Neuronal stem cell (in vitro differentiated cells): ENCODE measurements at regions not wholly inside any gene's neighbourhood (a gene's known extent, or its start where the extent isn't known, plus 50 kb on each side); places are given as distances from the start of the nearest gene placed in this dataset.

Experiments
- DNase-seq: peaks from one replicate; pipeline ENCODE4 v3.0.0-alpha.2; 2013; ENCODE audit warnings: low spot score
- H2AFZ ChIP-seq: one replicate; pipeline ENCODE4 v1.6.1; 2013; ENCODE audit warnings: mild to moderate bottlenecking, low read length, inconsistent platforms
- H2AK5ac ChIP-seq: 2 replicates; pipeline ENCODE4 v1.6.1; 2013; ENCODE audit warnings: low read depth, mild to moderate bottlenecking, inconsistent platforms, low read length, moderate library complexity, mixed read lengths
- H2BK120ac ChIP-seq: 2 replicates; pipeline ENCODE4 v1.6.1; 2013; ENCODE audit warnings: low read depth, mild to moderate bottlenecking, inconsistent platforms, low read length, moderate library complexity, mixed read lengths
- H2BK12ac ChIP-seq: one replicate; pipeline ENCODE4 v1.6.1; 2013; ENCODE audit warnings: low read length, inconsistent platforms
- H2BK15ac ChIP-seq: 2 replicates; pipeline ENCODE4 v1.6.1; 2013; ENCODE audit warnings: mild to moderate bottlenecking, low read length, inconsistent platforms, mixed read lengths
- H2BK5ac ChIP-seq: one replicate; pipeline ENCODE4 v1.6.1; 2013; ENCODE audit warnings: inconsistent platforms, mild to moderate bottlenecking, low read length, moderate library complexity
- H3K14ac ChIP-seq: one replicate; pipeline ENCODE4 v1.6.1; 2013; ENCODE audit warnings: low read length, inconsistent platforms
- H3K18ac ChIP-seq: 2 replicates; pipeline ENCODE4 v1.6.1; 2013; ENCODE audit warnings: low read length, inconsistent platforms
- H3K23ac ChIP-seq: 2 replicates; pipeline ENCODE4 v1.6.1; 2013; ENCODE audit warnings: low read depth, mild to moderate bottlenecking, mixed read lengths, low read length, inconsistent platforms; ENCODE audit not compliant: poor library complexity
- H3K27ac ChIP-seq: replicated peaks from 3 replicates; pipeline ENCODE4 v1.5.1; 2013; ENCODE audit warnings: low read length, inconsistent platforms
- H3K27me3 ChIP-seq, 3 experiments: 2 replicates each; pipeline ENCODE4 v1.6.1; 2013; ENCODE audit warnings: low read length in 3 of 3, mild to moderate bottlenecking in 2 of 3, inconsistent platforms in 1 of 3, low read depth in 1 of 3, mixed read lengths in 1 of 3, moderate library complexity in 1 of 3; ENCODE audit not compliant: control insufficient read depth in 3 of 3, insufficient read depth in 3 of 3
- H3K36me3 ChIP-seq, 2 donors: replicated peaks in 1 of 2; 2 replicates each; pipeline ENCODE4 v1.6.1; 2013; ENCODE audit warnings: low read length in 2 of 2; ENCODE audit not compliant: control insufficient read depth in 2 of 2, insufficient read depth in 2 of 2
- H3K4ac ChIP-seq: 2 replicates; pipeline ENCODE4 v1.6.1; 2013; ENCODE audit warnings: inconsistent platforms, mild to moderate bottlenecking, low read length, moderate library complexity
- H3K4me1 ChIP-seq, 2 donors: 1 replicate in 1 of 2; 2 replicates in 1 of 2; pipeline ENCODE4 v1.6.1; 2013; ENCODE audit warnings: low read length in 2 of 2, low read depth in 1 of 2; ENCODE audit not compliant: control insufficient read depth in 2 of 2, insufficient read depth in 1 of 2
- H3K4me2 ChIP-seq: one replicate; pipeline ENCODE4 v1.6.1; 2013; ENCODE audit warnings: mild to moderate bottlenecking, low read length, inconsistent platforms; ENCODE audit not compliant: insufficient read depth, poor library complexity, severe bottlenecking
- H3K4me3 ChIP-seq, 2 donors: 2 replicates each; pipeline ENCODE4 v1.5.1; 2013; ENCODE audit warnings: low read length in 2 of 2, mild to moderate bottlenecking in 2 of 2, inconsistent platforms in 1 of 2, moderate library complexity in 1 of 2
- H3K79me1 ChIP-seq: one replicate; pipeline ENCODE4 v1.6.1; 2013; ENCODE audit warnings: low read depth, mild to moderate bottlenecking, inconsistent platforms, low read length, moderate library complexity
- H3K9ac ChIP-seq: one replicate; pipeline ENCODE4 v1.6.1; 2013; ENCODE audit warnings: mild to moderate bottlenecking, low read depth, low read length, inconsistent platforms; ENCODE audit not compliant: poor library complexity
- H3K9me3 ChIP-seq, 2 donors: replicated peaks in 1 of 2; 2 replicates each; pipeline versions ENCODE3 to v1.6.1; 2013; ENCODE audit warnings: low read length in 2 of 2, mild to moderate bottlenecking in 2 of 2, inconsistent platforms in 1 of 2, low read depth in 1 of 2, mixed read lengths in 1 of 2, moderate library complexity in 1 of 2; ENCODE audit not compliant: control insufficient read depth in 2 of 2, insufficient read depth in 1 of 2
- H4K8ac ChIP-seq: one replicate; pipeline ENCODE4 v1.6.1; 2013; ENCODE audit warnings: low read depth, mild to moderate bottlenecking, inconsistent platforms, low read length, moderate library complexity
- H4K91ac ChIP-seq: one replicate; pipeline ENCODE4 v1.6.1; 2013; ENCODE audit warnings: low read length, low read depth, mild to moderate bottlenecking, inconsistent platforms; ENCODE audit not compliant: poor library complexity
- WGBS, 2 donors: extraction: QIAGEN DNeasy Blood & Tissue Kit; methylation state at CpG; one replicate each; pipeline ENCODE4 v1.1.7; 2013; ENCODE audit warnings: missing lambda C conversion rate in 2 of 2, mixed read lengths in 1 of 2; ENCODE audit not compliant: insufficient read length in 2 of 2, insufficient replicate concordance in 1 of 2; ENCODE audit errors: extremely low coverage in 2 of 2; 5-methylcytosine and 5-hydroxymethylcytosine counted together

DNA sequence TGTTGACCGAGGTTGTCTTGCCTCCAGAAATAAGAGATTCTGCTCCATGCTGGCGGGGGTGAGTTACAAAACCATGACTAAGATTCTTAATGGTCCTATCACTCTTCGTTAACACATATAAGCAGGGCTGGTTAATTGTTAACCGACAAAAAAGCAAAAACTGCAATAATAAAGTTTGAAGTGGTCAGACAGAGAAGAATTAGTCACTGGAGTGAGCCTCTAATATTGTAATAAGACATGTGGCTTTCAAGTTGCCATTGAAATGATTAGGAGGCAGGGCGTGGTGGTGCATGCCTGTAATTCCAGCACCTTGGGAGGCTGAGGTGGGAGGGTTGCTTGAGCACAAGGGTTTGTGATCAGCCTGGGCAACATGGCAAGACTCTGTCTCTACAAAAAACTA, 78.4 kb upstream of the NR2F2 start:
- Histone ChIP-seq H2AFZ (no peak overlapping the region), H3K79me1 (no peaks in the 10 kb centered on the region), H3K14ac (no peak overlapping the region), H3K23ac (no peak overlapping the region), H2AK5ac (no peak overlapping the region), H4K91ac (no peak overlapping the region), H3K27ac (no peak overlapping the region), H3K36me3 (peaks cover 0 to 5% of the 10 kb centered on the region in 2 donors), H2BK5ac (no peak overlapping the region), H3K4me2 (no peak overlapping the region), H3K4me1 (peaks cover 0 to 5% of the 10 kb centered on the region in 2 donors), H3K18ac (no peak overlapping the region), H4K8ac (no peak overlapping the region), H3K9ac (no peak overlapping the region), H3K4ac (no peak overlapping the region), H2BK15ac (no peak overlapping the region), H3K9me3 (peaks cover 0 to 9% of the 10 kb centered on the region in 2 donors), H2BK12ac (no peak overlapping the region), H2BK120ac (no peak overlapping the region), H3K27me3 (no peaks in the 10 kb centered on the region), H3K4me3 (no peak overlapping the region)
- no peak for DNase-seq
- WGBS, 2 donors: no CpG with 5 or more reads among the region's 5 CpGs

DNA sequence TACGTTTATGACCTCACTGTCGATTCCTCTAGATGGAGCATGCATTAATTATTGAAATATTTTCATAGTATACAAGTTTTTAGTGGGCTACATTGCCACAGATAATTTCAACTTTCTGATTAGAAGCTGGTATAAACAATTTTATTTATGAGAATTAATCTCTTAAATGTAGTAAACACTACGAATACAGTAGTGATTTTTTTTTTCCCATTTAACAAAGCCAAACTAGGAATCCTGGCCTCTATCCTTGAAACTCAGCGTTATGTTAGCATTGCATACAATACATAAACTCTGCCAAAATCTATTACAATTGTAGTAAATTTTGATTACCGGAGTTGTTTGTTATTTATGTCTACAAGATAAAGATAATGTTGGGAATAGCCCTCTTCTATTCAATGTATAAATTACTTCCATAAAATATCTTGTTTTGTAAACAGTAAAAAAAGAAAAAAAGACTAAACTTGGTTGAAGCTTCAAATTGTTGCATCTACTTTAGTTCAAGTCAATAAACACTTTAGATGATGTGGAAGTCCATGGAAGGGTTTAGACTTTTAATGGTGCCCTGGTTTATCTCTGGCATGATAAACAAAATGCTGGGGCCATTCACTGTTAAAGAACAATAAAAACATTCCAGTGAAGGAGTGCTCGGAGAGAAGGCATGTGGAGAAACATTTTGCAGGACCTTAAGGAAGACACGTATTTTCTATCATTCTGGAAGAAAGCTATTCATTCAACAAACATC, 77.3 kb upstream of the NR2F2 start:
- Histone ChIP-seq H2BK12ac (no peak overlapping the region), H3K14ac (no peak overlapping the region), H3K18ac (no peak overlapping the region), H2BK5ac (no peak overlapping the region), H3K4me1 (peaks cover 0 to 5% of the 10 kb centered on the region in 2 donors), H3K79me1 (no peaks in the 10 kb centered on the region), H3K4ac (no peak overlapping the region), H2BK15ac (no peak overlapping the region), H3K4me2 (no peak overlapping the region), H3K9me3 (peaks cover 0 to 3% of the 10 kb centered on the region in 2 donors), H3K27me3 (no peaks in the 10 kb centered on the region), H3K4me3 (no peak overlapping the region), H3K9ac (no peak overlapping the region), H4K91ac (no peak overlapping the region), H2AK5ac (no peak overlapping the region), H3K36me3 (peaks cover 0 to 5% of the 10 kb centered on the region in 2 donors), H3K27ac (no peak overlapping the region), H2AFZ (no peak overlapping the region), H3K23ac (no peak overlapping the region), H4K8ac (no peak overlapping the region), H2BK120ac (no peak overlapping the region)
- WGBS, 2 donors: no CpG with 5 or more reads among the region's 7 CpGs
- no peak for DNase-seq

DNA sequence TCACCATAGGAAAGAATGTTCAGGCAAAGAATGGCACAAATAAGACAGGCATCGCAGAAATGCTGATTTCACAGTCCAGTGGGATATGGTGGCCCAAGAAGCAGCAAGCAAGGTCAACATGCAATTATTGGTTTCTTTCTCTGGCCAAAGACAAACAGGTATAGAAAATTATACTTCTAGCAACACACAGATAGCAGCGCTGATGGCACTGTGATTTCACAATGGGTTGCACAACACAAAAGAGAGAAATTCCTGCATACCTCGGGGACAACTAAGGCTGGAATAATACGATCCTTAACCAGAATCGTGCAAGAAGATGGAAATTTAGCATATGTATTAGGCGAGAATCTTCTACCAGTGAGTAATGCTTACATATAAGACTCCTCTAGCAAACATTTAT, 76.3 kb upstream of the NR2F2 start:
- Histone ChIP-seq H2AK5ac (no peak overlapping the region), H3K27me3 (no peaks in the 10 kb centered on the region), H3K23ac (no peak overlapping the region), H4K91ac (no peak overlapping the region), H4K8ac (no peak overlapping the region), H3K14ac (no peak overlapping the region), H3K18ac (no peak overlapping the region), H3K4me2 (no peak overlapping the region), H3K9ac (no peak overlapping the region), H3K4me3 (no peak overlapping the region), H3K4ac (no peak overlapping the region), H2BK120ac (no peak overlapping the region), H3K36me3 (peaks cover 0 to 5% of the 10 kb centered on the region in 2 donors), H3K9me3 (peaks cover 0 to 3% of the 10 kb centered on the region in 2 donors), H2BK15ac (no peak overlapping the region), H2BK5ac (no peak overlapping the region), H2AFZ (no peak overlapping the region), H2BK12ac (no peak overlapping the region), H3K4me1 (peaks cover 0 to 5% of the 10 kb centered on the region in 2 donors), H3K79me1 (no peaks in the 10 kb centered on the region), H3K27ac (no peak overlapping the region)
- no peak for DNase-seq
- no CpG with 5 or more reads among the region's 6 CpGs for WGBS, 2 donors

DNA sequence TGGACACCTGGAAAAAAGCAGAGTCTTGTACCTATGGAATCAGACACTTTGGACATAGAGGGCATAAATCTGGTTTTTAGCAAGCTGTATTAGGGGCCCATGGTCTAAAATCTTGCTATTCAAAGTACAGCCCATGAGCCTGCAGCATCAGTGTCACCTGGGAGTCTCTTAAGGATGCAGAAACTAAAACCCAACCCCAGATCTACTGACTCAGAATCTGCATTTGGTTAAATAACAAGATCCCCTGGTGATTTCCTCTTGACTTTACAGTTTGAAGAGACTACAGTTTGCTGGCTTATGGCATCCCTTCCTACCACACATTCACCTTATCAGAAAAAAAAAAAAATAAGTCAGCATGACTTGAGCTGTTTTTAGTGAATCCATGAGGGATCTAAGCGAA, 74.9 kb upstream of the NR2F2 start:
- DNase-seq: no peak
- no CpG with 5 or more reads among the region's 1 CpG for WGBS, 2 donors
- H3K23ac ChIP-seq: no peak overlapping the region

More for the DNA sequence above, 74.9 kb upstream of the NR2F2 start:
- H2AK5ac ChIP-seq: no peak overlapping the region
- H3K14ac ChIP-seq: no peak overlapping the region
- H2BK120ac ChIP-seq: no peak overlapping the region
- no peak overlapping the region for H3K27ac ChIP-seq
- H3K18ac ChIP-seq: no peak overlapping the region
- H4K91ac ChIP-seq: no peak overlapping the region
- H2BK5ac ChIP-seq: no peak overlapping the region
- no peaks in the 10 kb centered on the region for H3K79me1 ChIP-seq
- no peak overlapping the region for H2BK12ac ChIP-seq
- H3K9me3 ChIP-seq: peaks cover 0 to 3% of the 10 kb centered on the region in 2 donors
- peaks cover 0 to 5% of the 10 kb centered on the region in 2 donors for H3K4me1 ChIP-seq
- no peak overlapping the region for H3K4ac ChIP-seq
- no peak overlapping the region for H3K4me3 ChIP-seq
- H3K9ac ChIP-seq: no peak overlapping the region
- no peak overlapping the region for H4K8ac ChIP-seq
- H3K27me3 ChIP-seq: no peaks in the 10 kb centered on the region
- H2AFZ ChIP-seq: no peak overlapping the region
- peaks cover 0 to 5% of the 10 kb centered on the region in 2 donors for H3K36me3 ChIP-seq
- no peak overlapping the region for H2BK15ac ChIP-seq
- no peak overlapping the region for H3K4me2 ChIP-seq
